ENCODE measurements at regions not wholly inside any gene's neighbourhood (a gene's known extent, or its start where the extent isn't known, plus 50 kb on each side); places are given as distances from the start of the nearest gene placed in this dataset.

DNA sequence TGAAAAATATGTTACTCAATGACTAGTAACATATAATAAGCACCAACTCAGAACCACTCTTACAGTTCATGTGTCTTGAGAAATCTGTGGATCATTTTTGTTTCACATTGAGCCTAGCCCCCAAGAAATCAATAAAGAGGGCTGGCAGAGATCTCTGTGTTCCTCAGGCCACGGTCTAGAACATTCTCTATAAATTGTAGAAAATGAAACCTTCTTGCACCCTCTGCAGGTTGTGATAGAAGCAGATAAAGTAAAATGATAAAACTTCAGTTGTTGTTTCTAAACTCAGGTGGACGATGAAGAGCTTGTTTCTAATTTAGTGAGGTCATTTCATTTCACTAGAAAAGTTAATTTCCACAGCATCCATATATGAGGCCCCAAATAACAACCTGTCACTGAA is 182.7 kb downstream of the KIT start:
- DNase-seq (no peak), ATAC-seq (ENCODE audit: low read depth) (no peak)
- Histone ChIP-seq H4K20me1 (ENCODE audit: control insufficient read depth, insufficient read depth, low read length, poor library complexity, severe bottlenecking) (no peaks in the 10 kb centered on the region), H3K9ac (ENCODE audit: low read length) (no peak overlapping the region), H3K27me3 (replicated peaks in 1 of 4; ENCODE audit: control extremely low read depth in 1 of 4, control insufficient read depth in 3 of 4, insufficient read depth in 4 of 4, low read length in 3 of 4) (no peaks in the 10 kb centered on the region), H3K4me1 (ENCODE audit: control insufficient read depth in 2 of 2, insufficient read depth in 2 of 2, low read length in 2 of 2) (no peaks in the 10 kb centered on the region), H3K4me3 (ENCODE audit: control extremely low read depth in 1 of 5, extremely low read depth in 1 of 5, insufficient read depth in 1 of 5, low read depth in 2 of 5, low read length in 4 of 5) (no peak overlapping the region), H3K9me3 (ENCODE audit: control extremely low read depth in 1 of 3, control insufficient read depth in 2 of 3, insufficient read depth in 1 of 3, low read length in 2 of 3) (no peaks in the 10 kb centered on the region), H3K4me2 (replicated peaks; ENCODE audit: low read depth, low read length, poor library complexity, severe bottlenecking) (no peak overlapping the region), H3K27ac (ENCODE audit: low read length in 2 of 2) (no peak overlapping the region), H3K36me3 (replicated peaks in 1 of 2; ENCODE audit: control extremely low read depth in 1 of 2, control insufficient read depth in 1 of 2, extremely low read depth in 1 of 2, insufficient read depth in 2 of 2, low read length in 1 of 2) (no peaks in the 10 kb centered on the region), H3K79me2 (ENCODE audit: control insufficient read depth, insufficient read depth, low read length) (no peaks in the 10 kb centered on the region), H2AFZ (ENCODE audit: insufficient read depth, low read depth, low read length, poor library complexity, severe bottlenecking) (no peak overlapping the region)
- Mint-ChIP-seq H3K4me3 (no peak overlapping the region), H3K27ac (no peak overlapping the region), H3K9me3 (ENCODE audit: insufficient read depth) (no peaks in the 10 kb centered on the region), H3K27me3 (no peaks in the 10 kb centered on the region), H3K4me1 (no peaks in the 10 kb centered on the region)
- no CpG with 5 or more reads among the region's 2 CpGs for WGBS (ENCODE audit: insufficient coverage)
- intact Hi-C loops (cut with micrococcal nuclease): loop anchor here (1.0 to 5.0 kb wide), 2 partner anchors 157 to 518 kb away; no protein-coding TSS in a partner anchor
- ChIA-PET CTCF (interaction anchor here (0.9 kb wide), 1 partner anchor 152 kb away, joined by 3 read pairs; no protein-coding TSS in a partner anchor), POLR2A (no interaction called here)
- TF ChIP-seq, protein P1, sequence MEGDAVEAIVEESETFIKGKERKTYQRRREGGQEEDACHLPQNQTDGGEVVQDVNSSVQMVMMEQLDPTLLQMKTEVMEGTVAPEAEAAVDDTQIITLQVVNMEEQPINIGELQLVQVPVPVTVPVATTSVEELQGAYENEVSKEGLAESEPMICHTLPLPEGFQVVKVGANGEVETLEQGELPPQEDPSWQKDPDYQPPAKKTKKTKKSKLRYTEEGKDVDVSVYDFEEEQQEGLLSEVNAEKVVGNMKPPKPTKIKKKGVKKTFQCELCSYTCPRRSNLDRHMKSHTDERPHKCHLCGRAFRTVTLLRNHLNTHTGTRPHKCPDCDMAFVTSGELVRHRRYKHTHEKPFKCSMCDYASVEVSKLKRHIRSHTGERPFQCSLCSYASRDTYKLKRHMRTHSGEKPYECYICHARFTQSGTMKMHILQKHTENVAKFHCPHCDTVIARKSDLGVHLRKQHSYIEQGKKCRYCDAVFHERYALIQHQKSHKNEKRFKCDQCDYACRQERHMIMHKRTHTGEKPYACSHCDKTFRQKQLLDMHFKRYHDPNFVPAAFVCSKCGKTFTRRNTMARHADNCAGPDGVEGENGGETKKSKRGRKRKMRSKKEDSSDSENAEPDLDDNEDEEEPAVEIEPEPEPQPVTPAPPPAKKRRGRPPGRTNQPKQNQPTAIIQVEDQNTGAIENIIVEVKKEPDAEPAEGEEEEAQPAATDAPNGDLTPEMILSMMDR (IDR thresholded peaks at IDR 0.05): no peak
- no peak for TF ChIP-seq EZH2 (IDR thresholded peaks at IDR 0.05; ENCODE audit: borderline replicate concordance, insufficient read depth, low read depth, low read length, poor library complexity, severe bottlenecking)

GRCh38 chr4:54838301-54838700 is 180.5 kb downstream of the KIT start:
- no peak overlapping the region for H3K27ac Mint-ChIP-seq
- intact Hi-C loops (cut with micrococcal nuclease): no loop called here
- no peak overlapping the region for H3K4me3 ChIP-seq (ENCODE audit: control extremely low read depth in 1 of 5, extremely low read depth in 1 of 5, insufficient read depth in 1 of 5, low read depth in 2 of 5, low read length in 4 of 5)
- H3K9me3 ChIP-seq (ENCODE audit: control extremely low read depth in 1 of 3, control insufficient read depth in 2 of 3, insufficient read depth in 1 of 3, low read length in 2 of 3): no peaks in the 10 kb centered on the region
- no peaks in the 10 kb centered on the region for H3K27me3 Mint-ChIP-seq
- no peaks in the 10 kb centered on the region for H3K36me3 ChIP-seq (replicated peaks in 1 of 2; ENCODE audit: control extremely low read depth in 1 of 2, control insufficient read depth in 1 of 2, extremely low read depth in 1 of 2, insufficient read depth in 2 of 2, low read length in 1 of 2)
- H3K27me3 ChIP-seq (replicated peaks in 1 of 4; ENCODE audit: control extremely low read depth in 1 of 4, control insufficient read depth in 3 of 4, insufficient read depth in 4 of 4, low read length in 3 of 4): no peaks in the 10 kb centered on the region
- ChIA-PET POLR2A (no interaction called here), CTCF (interaction anchor here (0.7 kb wide), 1 partner anchor 11 kb away, joined by 4 read pairs; no protein-coding TSS in a partner anchor)
- no peak overlapping the region for H2AFZ ChIP-seq (ENCODE audit: insufficient read depth, low read depth, low read length, poor library complexity, severe bottlenecking)
- H3K9me3 Mint-ChIP-seq (ENCODE audit: insufficient read depth): no peaks in the 10 kb centered on the region
- no peak overlapping the region for H3K27ac ChIP-seq (ENCODE audit: low read length in 2 of 2)
- H4K20me1 ChIP-seq (ENCODE audit: control insufficient read depth, insufficient read depth, low read length, poor library complexity, severe bottlenecking): no peaks in the 10 kb centered on the region
- no CpG with 5 or more reads among the region's 2 CpGs for WGBS (ENCODE audit: insufficient coverage)
- no peak overlapping the region for H3K9ac ChIP-seq (ENCODE audit: low read length)
- H3K4me1 Mint-ChIP-seq: no peaks in the 10 kb centered on the region
- no peak overlapping the region for H3K4me2 ChIP-seq (replicated peaks; ENCODE audit: low read depth, low read length, poor library complexity, severe bottlenecking)
- H3K79me2 ChIP-seq (ENCODE audit: control insufficient read depth, insufficient read depth, low read length): no peaks in the 10 kb centered on the region
- no peak for TF ChIP-seq EZH2 (IDR thresholded peaks at IDR 0.05; ENCODE audit: borderline replicate concordance, insufficient read depth, low read depth, low read length, poor library complexity, severe bottlenecking)
- TF ChIP-seq, protein P1 (IDR thresholded peaks at IDR 0.05): no peak
- no peak overlapping the region for H3K4me3 Mint-ChIP-seq
- ATAC-seq (ENCODE audit: low read depth): no peak
- DNase-seq: no peak
- H3K4me1 ChIP-seq (ENCODE audit: control insufficient read depth in 2 of 2, insufficient read depth in 2 of 2, low read length in 2 of 2): no peaks in the 10 kb centered on the region

Data from B cell (primary cell).